Frontal cortex (tissue), 3 donors: ENCODE measurements at regions not wholly inside any gene's neighbourhood (a gene's known extent, or its start where the extent isn't known, plus 50 kb on each side); places are given as distances from the start of the nearest gene placed in this dataset.

Source experiments
- DNase-seq, 2 donors: peaks; one replicate each; pipeline ENCODE4 v3.0.0; 2012; ENCODE audit warnings: low spot score in 2 of 2
- FAIRE-seq: peaks from 2 replicates; lab custom pipeline; 2012; peaks lifted over from hg19 to GRCh38; lab: Jason Lieb, UNC
- donor health status: control.
- donor health status: control.
- donor health status: control.

GRCh38 chr2:196247976-196248280 lies 76.5 kb upstream of the STK17B start:
- DNase-seq (no peak), FAIRE-seq (no peak)

- DNase-seq (no peak), FAIRE-seq (no peak)
These were observed 77.2 kb upstream of the STK17B start for GRCh38 chr2:196248467-196249094.

DNA sequence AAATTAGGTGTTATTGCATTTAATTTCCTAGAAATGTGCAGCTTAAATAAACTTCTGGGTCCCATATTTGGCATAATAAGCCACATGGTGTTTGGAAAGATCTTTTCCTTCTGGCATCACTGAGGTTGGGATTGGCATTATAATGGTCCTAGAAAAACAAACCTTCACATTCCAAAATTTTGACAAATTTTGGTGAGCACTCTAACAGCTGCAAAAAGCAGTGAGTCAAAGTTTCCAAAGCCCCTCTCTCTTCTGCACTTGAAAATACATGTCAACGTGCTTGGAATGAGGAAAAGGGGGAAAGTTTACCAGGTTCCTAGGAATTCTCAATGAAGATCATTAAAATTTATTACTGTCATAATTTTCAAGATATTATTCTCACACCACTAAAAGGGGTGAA lies 77.8 kb upstream of the STK17B start:
- DNase-seq, result no peak
- no peak for FAIRE-seq

DNA sequence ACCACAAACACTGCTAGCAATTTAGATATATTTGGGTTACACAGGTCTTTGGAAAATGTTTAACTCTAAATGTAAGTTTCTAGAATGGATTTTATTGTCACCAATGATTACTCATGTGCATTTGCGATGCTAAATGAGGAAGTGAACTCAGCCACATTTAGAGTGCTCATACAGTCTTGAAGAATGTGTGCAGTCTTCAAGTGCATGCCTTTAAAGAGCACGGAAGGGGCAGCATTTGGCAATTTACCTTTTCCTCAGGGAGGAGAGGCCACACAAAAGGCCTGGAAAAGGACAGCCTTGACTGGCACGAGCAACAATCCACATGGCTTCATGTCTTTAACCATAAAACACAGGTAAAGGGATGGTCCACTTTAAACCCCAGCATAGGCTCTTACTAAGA lies 78.5 kb upstream of the STK17B start:
- DNase-seq (no peak), FAIRE-seq (no peak)

DNA sequence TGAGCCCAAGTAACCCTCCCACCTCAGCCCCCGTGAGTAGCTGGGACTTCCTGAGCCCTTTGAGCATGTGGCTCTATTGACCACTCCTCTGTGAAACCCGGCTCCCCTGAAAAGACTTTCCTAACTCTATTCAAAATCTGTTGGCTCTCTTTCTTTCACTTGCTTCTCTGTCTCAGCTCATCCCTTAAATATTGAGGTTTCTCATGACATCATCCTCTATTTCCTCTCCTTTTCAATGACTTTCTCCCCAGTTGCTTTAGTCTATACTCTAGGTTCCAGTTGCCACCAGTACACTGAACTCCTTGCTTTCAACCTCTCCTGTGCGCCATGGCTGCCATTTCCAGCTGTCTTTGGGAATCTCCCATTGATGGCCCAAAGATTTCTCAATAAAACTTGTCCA lies 79.8 kb upstream of the STK17B start:
- no peak for DNase-seq
- no peak for FAIRE-seq

DNA sequence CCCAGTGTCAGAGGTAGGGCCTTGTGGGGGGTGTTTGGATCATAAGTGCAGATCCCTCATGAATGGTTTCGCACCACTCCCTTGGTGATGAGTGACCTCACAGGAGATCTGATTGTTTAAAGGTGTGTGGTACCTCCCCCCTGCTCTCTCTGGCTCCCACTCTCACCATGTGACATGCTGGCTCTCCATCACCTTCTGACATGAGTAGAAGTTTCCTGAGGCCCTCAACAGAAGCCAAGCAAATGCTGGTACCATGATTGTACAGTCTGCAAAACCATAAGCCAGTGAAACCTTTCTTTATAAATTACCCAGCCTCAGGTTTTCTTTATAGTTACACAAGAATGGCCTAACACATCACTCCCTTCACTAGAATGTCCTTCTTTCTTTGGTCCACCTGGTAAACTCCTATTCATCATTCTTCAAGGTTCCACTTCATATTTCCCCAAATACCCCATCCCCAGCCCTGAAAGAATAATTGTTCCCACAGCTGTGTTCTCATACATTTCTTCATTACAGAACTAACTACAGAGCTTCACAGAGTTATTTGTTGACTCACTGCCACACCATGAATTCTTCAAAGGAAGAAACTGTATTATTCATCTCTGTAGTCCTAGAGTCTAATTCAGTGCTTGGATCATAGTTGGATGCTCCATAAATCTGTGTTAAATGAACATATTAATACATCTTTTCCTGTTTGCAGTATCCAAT lies 81.2 kb upstream of the STK17B start:
- no peak for FAIRE-seq
- no peak for DNase-seq

GRCh38 chr2:196253116-196253480 lies 81.7 kb upstream of the STK17B start:
- DNase-seq, result no peak
- FAIRE-seq, result no peak

- no peak for FAIRE-seq
- no peak for DNase-seq
These were observed 85.2 kb upstream of the STK17B start for GRCh38 chr2:196256585-196256984.

GRCh38 chr2:196257086-196257485 lies 85.7 kb upstream of the STK17B start:
- DNase-seq (no peak), FAIRE-seq (no peak)

GRCh38 chr2:196258407-196258806 lies 87.0 kb upstream of the STK17B start:
- no peak for FAIRE-seq

GRCh38 chr2:196259507-196260481 lies 88.4 kb upstream of the STK17B start:
- no peak for DNase-seq
- FAIRE-seq, result no peak

More at GRCh38 chr2:196258407-196258806, 87.0 kb upstream of the STK17B start:
- DNase-seq, result no peak

GRCh38 chr2:196260546-196260945 lies 89.2 kb upstream of the STK17B start:
- DNase-seq (no peak), FAIRE-seq (no peak)

- FAIRE-seq, result no peak
- DNase-seq, result no peak
These were observed 91.2 kb upstream of the STK17B start for GRCh38 chr2:196262606-196263005.

- FAIRE-seq (no peak), DNase-seq (no peak)
These were observed 91.9 kb upstream of the STK17B start for GRCh38 chr2:196263181-196263747.

DNA sequence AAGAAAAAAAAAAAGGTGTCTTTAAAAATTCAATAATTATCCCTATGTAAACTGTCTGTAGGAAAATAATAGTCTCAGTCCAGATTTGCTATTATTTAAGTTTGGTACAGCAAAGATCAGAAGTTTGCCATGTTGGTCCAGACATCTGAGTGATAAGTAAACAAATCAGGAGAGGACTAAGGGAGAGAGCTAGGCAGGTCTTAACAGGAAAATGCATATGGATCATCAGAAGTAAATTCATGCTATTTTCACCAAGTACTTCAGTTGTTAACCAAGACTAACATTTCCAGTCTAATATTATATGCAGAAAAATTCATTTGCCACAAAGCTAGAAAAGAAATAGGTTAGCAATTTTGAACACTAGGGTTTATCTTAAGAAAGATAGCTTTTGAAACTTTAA lies 95.0 kb upstream of the STK17B start:
- DNase-seq (no peak), FAIRE-seq (no peak)

- DNase-seq (no peak), FAIRE-seq (no peak)
These were observed 95.5 kb upstream of the STK17B start for GRCh38 chr2:196266855-196267254.

GRCh38 chr2:196268025-196268424 lies 96.6 kb upstream of the STK17B start:
- DNase-seq, result no peak
- FAIRE-seq, result no peak

GRCh38 chr2:196268538-196269338 lies 97.4 kb upstream of the STK17B start:
- no peak for DNase-seq
- FAIRE-seq, result no peak

DNA sequence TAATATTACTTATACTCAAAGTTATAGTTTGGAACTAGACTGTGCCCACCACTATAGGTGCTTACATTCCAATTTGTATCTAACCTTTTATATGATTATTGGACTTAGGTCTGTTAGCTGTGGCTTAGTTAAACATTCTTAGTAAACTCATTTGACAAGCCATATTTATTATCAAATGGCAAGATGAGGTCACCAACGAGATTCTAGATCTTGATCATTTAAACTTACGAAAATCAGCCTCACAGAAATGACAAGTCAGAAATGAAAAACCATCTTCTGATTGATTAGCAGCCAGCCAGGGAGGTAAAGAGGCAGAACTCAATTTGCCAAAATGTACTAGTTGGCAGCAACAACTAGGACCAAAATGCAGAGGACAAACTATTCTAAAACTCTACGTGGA lies 100.4 kb upstream of the STK17B start:
- DNase-seq, result no peak
- FAIRE-seq, result no peak

- no peak for DNase-seq
- FAIRE-seq, result no peak
These were observed 103.0 kb upstream of the STK17B start for GRCh38 chr2:196274387-196274809.
